GM19238 (cell line): ENCODE measurements at regions not wholly inside any gene's neighbourhood (a gene's known extent, or its start where the extent isn't known, plus 50 kb on each side); places are given as distances from the start of the nearest gene placed in this dataset.

Experiments used
- DNase-seq: peaks from one replicate; pipeline ENCODE4 v3.0.0; 2011; ENCODE audit warnings: low spot score; ENCODE audit not compliant: insufficient read length

- no peak for DNase-seq
These were observed 112.3 kb upstream of the PMFBP1 start for GRCh38 chr16:72284042-72284789.

GRCh38 chr16:72282362-72282761 is 110.4 kb upstream of the PMFBP1 start:
- DNase-seq: no peak

- DNase-seq: no peak
These were observed 106.3 kb upstream of the PMFBP1 start for GRCh38 chr16:72278301-72278700.

- no peak for DNase-seq
These were observed 105.8 kb upstream of the PMFBP1 start for GRCh38 chr16:72277749-72278148.

GRCh38 chr16:72271699-72272240 is 99.8 kb upstream of the PMFBP1 start:
- DNase-seq: no peak

- no peak for DNase-seq
These were observed 98.6 kb upstream of the PMFBP1 start for GRCh38 chr16:72270531-72270930.

- no peak for DNase-seq
These were observed 94.9 kb upstream of the PMFBP1 start for GRCh38 chr16:72266836-72267235.

GRCh38 chr16:72264771-72265170 is 92.8 kb upstream of the PMFBP1 start:
- DNase-seq: no peak

GRCh38 chr16:72262711-72263110 is 90.8 kb upstream of the PMFBP1 start:
- no peak for DNase-seq

- no peak for DNase-seq
These were observed 89.2 kb upstream of the PMFBP1 start for GRCh38 chr16:72261127-72261526.

- no peak for DNase-seq
These were observed 84.6 kb upstream of the PMFBP1 start for GRCh38 chr16:72256398-72257066.

GRCh38 chr16:72255786-72256185 is 83.8 kb upstream of the PMFBP1 start:
- no peak for DNase-seq

- DNase-seq: no peak
These were observed 75.9 kb upstream of the PMFBP1 start for GRCh38 chr16:72247821-72248253.

- DNase-seq: peak; percentile 22
These were observed 74.5 kb upstream of the PMFBP1 start for GRCh38 chr16:72246423-72246822.

GRCh38 chr16:72244853-72245252 is 72.9 kb upstream of the PMFBP1 start:
- no peak for DNase-seq

- DNase-seq: no peak
These were observed 71.7 kb upstream of the PMFBP1 start for GRCh38 chr16:72243621-72244020.

GRCh38 chr16:72242757-72243156 is 70.8 kb upstream of the PMFBP1 start:
- no peak for DNase-seq

GRCh38 chr16:72241930-72242329 is 70.0 kb upstream of the PMFBP1 start:
- no peak for DNase-seq

- DNase-seq: no peak
These were observed 69.1 kb upstream of the PMFBP1 start for GRCh38 chr16:72241008-72241407.

GRCh38 chr16:72240466-72240865 is 68.5 kb upstream of the PMFBP1 start:
- no peak for DNase-seq

- no peak for DNase-seq
These were observed 64.9 kb upstream of the PMFBP1 start for GRCh38 chr16:72236866-72237265.

GRCh38 chr16:72234387-72234786 is 62.4 kb upstream of the PMFBP1 start:
- DNase-seq: no peak

GRCh38 chr16:72228014-72228413 is 56.1 kb upstream of the PMFBP1 start:
- DNase-seq: no peak
